ENCODE measurements at regions not wholly inside any gene's neighbourhood (a gene's known extent, or its start where the extent isn't known, plus 50 kb on each side); places are given as distances from the start of the nearest gene placed in this dataset.

DNA sequence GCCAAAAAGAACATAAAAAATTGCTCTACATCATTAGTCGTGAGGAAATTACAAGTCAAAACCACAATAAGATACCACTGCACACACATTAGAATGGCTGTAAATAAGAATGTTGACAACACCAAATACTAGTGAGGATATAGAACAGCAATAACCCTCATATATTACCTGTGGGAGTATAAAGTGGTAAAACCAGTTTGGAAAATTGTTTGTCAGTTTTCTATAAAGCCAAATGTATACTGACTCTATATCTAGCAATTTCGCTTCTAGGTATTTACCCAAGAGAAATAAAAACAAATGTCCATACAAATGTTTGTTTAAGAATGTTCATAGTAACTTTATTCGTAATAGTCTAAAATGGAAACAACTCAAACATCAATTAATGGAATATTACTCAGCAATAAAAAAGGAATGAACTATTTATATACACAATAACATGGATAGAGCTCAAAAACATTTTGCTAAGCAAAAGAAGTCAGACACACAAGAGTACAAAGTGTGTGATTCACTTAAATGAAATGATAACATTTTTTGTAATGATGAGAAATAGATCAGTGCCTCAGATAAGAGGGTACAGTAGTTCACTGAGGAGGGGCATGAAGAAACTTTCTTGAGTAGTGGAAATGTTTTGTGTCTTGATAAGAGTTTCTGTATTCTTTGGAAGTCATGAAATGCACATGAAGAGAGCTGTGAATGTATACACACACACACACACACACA is 219.6 kb upstream of the ZNF462 start:
- TF ChIP-seq, protein P1, sequence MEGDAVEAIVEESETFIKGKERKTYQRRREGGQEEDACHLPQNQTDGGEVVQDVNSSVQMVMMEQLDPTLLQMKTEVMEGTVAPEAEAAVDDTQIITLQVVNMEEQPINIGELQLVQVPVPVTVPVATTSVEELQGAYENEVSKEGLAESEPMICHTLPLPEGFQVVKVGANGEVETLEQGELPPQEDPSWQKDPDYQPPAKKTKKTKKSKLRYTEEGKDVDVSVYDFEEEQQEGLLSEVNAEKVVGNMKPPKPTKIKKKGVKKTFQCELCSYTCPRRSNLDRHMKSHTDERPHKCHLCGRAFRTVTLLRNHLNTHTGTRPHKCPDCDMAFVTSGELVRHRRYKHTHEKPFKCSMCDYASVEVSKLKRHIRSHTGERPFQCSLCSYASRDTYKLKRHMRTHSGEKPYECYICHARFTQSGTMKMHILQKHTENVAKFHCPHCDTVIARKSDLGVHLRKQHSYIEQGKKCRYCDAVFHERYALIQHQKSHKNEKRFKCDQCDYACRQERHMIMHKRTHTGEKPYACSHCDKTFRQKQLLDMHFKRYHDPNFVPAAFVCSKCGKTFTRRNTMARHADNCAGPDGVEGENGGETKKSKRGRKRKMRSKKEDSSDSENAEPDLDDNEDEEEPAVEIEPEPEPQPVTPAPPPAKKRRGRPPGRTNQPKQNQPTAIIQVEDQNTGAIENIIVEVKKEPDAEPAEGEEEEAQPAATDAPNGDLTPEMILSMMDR (IDR thresholded peaks at IDR 0.05; ENCODE audit: low read depth, low read length) = no peak
- TF ChIP-seq POLR2A (IDR thresholded peaks at IDR 0.05; ENCODE audit: extremely low read depth, insufficient read length) (no peak), MYC (IDR thresholded peaks at IDR 0.05; ENCODE audit: low read depth, low read length) (no peak)
- TF ChIP-seq, protein P2, sequence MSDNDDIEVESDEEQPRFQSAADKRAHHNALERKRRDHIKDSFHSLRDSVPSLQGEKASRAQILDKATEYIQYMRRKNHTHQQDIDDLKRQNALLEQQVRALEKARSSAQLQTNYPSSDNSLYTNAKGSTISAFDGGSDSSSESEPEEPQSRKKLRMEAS (IDR thresholded peaks at IDR 0.05; ENCODE audit: low read depth, low read length) = no peak

Data from NB4 (cell line).